Astrocyte of the spinal cord (primary cell): ENCODE measurements at regions not wholly inside any gene's neighbourhood (a gene's known extent, or its start where the extent isn't known, plus 50 kb on each side); places are given as distances from the start of the nearest gene placed in this dataset.
A peak's percentile ranks its signal among the peaks of the same experiment; 100 is the strongest.

ENCODE experiments used
- DNase-seq: peaks from one replicate; pipeline ENCODE4 v3.0.0; 2011; ENCODE audit warnings: low read depth, low spot score
- H3K4me3 ChIP-seq: 2 replicates; pipeline ENCODE4 v1.5.1; 2011; ENCODE audit warnings: low read depth, mild to moderate bottlenecking, low read length, moderate library complexity
- CTCF ChIP-seq: IDR thresholded peaks from 2 replicates; pipeline ENCODE4 v1.5.1; 2012; ENCODE audit warnings: low read depth, mild to moderate bottlenecking, low read length, inconsistent platforms
- in situ Hi-C: cut with HindIII; loops from 2 replicates; pipeline ENCODE4 v1.10.0; 2017; ENCODE audit warnings: low sequenced_read_pairs

DNA sequence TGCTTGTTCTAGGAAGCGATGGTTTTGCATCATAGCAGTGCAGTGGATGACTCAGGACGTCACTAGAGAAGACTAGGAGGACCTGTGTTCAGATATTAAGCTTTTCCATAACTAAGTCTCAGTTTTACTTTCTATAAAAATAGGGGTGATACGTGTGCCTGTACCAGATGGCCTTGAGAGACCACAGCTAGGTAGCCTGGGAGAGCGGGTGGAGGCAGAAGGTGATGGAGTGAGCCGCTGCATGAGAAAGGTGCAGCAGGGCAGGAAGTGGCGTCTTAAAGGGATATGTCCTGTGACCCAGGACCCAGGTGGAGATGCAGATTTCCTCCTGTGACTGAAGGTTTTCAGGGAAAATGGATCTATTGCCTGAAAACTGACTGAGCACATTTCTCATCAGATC, 304.9 kb downstream of the CDC14C start:
- no peak overlapping the region for H3K4me3 ChIP-seq
- in situ Hi-C loops, result no loop called here
- TF ChIP-seq CTCF, result no peak
- DNase-seq, result no peak

GRCh38 chr7:49243521-49243920, 319.2 kb downstream of the CDC14C start:
- in situ Hi-C loops, result no loop called here
- H3K4me3 ChIP-seq, result no peak overlapping the region
- no peak for DNase-seq
- TF ChIP-seq CTCF, result no peak

- DNase-seq, result no peak
- in situ Hi-C loops, result no loop called here
- TF ChIP-seq CTCF, result no peak
- no peak overlapping the region for H3K4me3 ChIP-seq
These were observed 320.2 kb downstream of the CDC14C start for GRCh38 chr7:49244543-49244942.

GRCh38 chr7:49245062-49245461, 320.7 kb downstream of the CDC14C start:
- in situ Hi-C loops, result no loop called here
- no peak overlapping the region for H3K4me3 ChIP-seq
- TF ChIP-seq CTCF, result no peak
- no peak for DNase-seq

- TF ChIP-seq CTCF, result no peak
- H3K4me3 ChIP-seq, result no peak overlapping the region
- DNase-seq, result no peak
- in situ Hi-C loops, result no loop called here
These were observed 323.4 kb downstream of the CDC14C start for GRCh38 chr7:49247759-49248158.

DNA sequence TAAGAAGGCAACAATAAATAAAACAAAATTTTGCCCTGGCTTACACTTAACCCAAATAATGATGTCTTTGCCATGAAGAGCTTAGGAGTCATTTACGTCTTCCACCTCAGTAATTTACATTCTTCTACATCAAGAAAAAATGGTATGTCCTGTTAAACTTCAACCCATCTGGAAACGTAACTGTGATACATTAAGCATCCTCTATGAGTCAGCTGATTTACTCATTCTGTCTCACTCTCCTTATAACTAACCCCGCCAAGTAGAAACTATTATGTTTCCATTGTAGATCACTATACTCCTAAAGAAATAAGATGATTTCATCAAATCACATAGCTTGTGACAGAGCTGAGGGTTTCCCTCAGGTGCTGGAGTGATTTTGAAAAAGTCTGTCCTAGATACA, 330.7 kb downstream of the CDC14C start:
- DNase-seq, result peak; percentile 6
- TF ChIP-seq CTCF, result no peak

DNA sequence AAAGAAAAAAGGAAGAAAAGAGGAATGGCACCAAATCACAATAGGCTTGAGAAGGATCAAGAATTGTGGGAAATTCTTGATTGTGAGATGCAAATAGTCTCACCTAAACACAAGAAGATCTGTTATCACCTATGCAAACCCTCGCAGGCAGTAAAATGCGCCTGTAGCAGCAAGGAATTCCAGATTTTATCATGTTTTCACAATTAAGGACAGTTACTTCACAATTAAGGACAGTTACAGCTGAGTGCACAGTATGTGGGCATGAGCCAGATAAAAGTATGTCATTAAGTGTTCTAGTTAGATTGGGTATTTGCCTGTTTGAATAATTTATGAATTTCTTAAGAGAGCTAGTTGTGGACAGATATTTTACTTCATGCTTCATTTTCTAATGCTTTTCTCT, 336.2 kb downstream of the CDC14C start:
- no peak overlapping the region for H3K4me3 ChIP-seq
- in situ Hi-C loops, result no loop called here
- DNase-seq, result no peak
- TF ChIP-seq CTCF, result no peak

More for the DNA sequence above, 330.7 kb downstream of the CDC14C start:
- H3K4me3 ChIP-seq, result no peak overlapping the region
- in situ Hi-C loops, result no loop called here
